Kidney epithelial cell (primary cell): ENCODE measurements at regions not wholly inside any gene's neighbourhood (a gene's known extent, or its start where the extent isn't known, plus 50 kb on each side); places are given as distances from the start of the nearest gene placed in this dataset.

Source experiments
- DNase-seq: peaks from one replicate; pipeline ENCODE4 v3.0.0-alpha.2; 2010; ENCODE audit warnings: low read depth
- H3K27me3 ChIP-seq: 2 replicates; pipeline ENCODE4 v1.6.0; 2011; ENCODE audit warnings: low read length; ENCODE audit not compliant: control insufficient read depth, insufficient read depth
- H3K36me3 ChIP-seq: 2 replicates; pipeline ENCODE4 v1.5.1; 2011; ENCODE audit warnings: low read length; ENCODE audit not compliant: control insufficient read depth, insufficient read depth
- H3K4me3 ChIP-seq: 2 replicates; pipeline ENCODE4 v1.5.1; 2011; ENCODE audit warnings: low read depth, mild to moderate bottlenecking, control low read depth, low read length
- CTCF ChIP-seq: IDR thresholded peaks from 2 replicates; pipeline ENCODE4 v1.5.1; 2011; ENCODE audit warnings: mild to moderate bottlenecking, moderate library complexity, low read length, control low read depth, inconsistent platforms; ENCODE audit not compliant: insufficient read depth, poor library complexity, severe bottlenecking

DNA sequence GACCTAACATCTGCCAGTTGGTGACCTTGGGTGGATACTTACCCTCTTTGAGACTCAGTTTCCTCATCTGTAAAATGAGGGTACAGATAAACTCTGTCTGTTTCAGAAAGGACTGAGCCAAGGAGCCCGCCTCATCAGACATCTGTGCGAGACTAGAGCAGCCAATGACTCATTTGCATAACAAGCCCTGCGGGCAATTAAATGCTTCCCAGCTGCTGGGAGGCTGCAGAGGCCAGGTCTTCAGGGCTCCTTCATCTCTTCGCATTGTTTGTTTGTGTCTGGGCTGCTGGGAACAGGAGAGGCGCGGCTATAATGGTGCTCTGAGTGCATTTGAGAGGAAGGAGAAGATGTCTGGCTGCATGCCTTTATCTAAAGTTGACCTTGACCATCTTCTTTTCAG lies 85.0 kb downstream of the ADRA2C start:
- Histone ChIP-seq H3K4me3 (no peak overlapping the region), H3K27me3 (no peaks in the 10 kb centered on the region), H3K36me3 (no peaks in the 10 kb centered on the region)
- TF ChIP-seq CTCF, result no peak
- DNase-seq, result no peak

DNA sequence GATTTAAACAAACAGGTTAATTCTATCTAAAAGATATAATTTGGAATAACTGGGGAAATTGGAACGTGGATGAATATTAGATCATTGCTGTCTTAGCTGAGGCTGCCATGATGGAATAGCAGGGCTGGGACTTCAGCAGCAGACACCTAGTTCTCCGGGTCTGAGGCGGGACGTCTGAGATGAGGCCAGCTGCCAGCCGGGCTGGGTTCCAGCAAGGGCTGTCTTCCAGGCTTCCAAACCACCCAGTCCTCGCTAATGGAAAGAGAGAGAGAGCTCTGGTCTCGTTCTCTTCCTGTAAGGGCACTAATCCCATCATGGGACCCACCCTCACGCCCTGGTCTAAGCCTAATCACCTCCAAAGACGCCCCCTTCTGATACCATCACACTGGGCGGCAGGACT lies 85.7 kb downstream of the ADRA2C start:
- Histone ChIP-seq H3K27me3 (no peaks in the 10 kb centered on the region), H3K36me3 (no peaks in the 10 kb centered on the region), H3K4me3 (no peak overlapping the region)
- DNase-seq, result no peak
- TF ChIP-seq CTCF, result no peak

DNA sequence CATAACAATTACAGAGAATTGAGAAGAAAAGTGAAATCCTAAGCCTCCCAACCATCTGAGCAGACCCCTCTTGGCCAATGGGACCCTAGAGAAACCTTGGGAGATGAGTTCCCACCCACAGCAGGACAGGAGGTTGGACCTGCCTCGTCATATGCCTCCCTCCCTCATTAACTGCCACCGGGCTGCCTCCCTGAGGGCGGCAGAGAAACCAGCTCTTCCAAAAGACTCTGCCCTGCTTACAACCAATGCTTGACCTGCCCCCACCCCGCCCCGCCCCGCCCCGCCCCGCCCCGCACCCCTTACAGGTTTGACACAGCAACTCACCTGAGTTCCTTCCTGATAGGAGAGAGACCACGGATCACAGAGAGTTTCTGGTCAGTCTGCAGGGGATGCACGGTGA lies 86.1 kb downstream of the ADRA2C start:
- no peak for DNase-seq
- Histone ChIP-seq H3K27me3 (no peaks in the 10 kb centered on the region), H3K36me3 (no peaks in the 10 kb centered on the region), H3K4me3 (no peak overlapping the region)
- TF ChIP-seq CTCF, result no peak

- Histone ChIP-seq H3K27me3 (no peaks in the 10 kb centered on the region), H3K36me3 (no peaks in the 10 kb centered on the region), H3K4me3 (no peak overlapping the region)
- TF ChIP-seq CTCF, result no peak
- no peak for DNase-seq
These were observed 86.5 kb downstream of the ADRA2C start for GRCh38 chr4:3852711-3853110.

GRCh38 chr4:3853388-3854035 lies 87.3 kb downstream of the ADRA2C start:
- no peaks in the 10 kb centered on the region for H3K27me3 ChIP-seq
- no peaks in the 10 kb centered on the region for H3K36me3 ChIP-seq
- no peak overlapping the region for H3K4me3 ChIP-seq
- no peak for DNase-seq
- no peak for TF ChIP-seq CTCF

DNA sequence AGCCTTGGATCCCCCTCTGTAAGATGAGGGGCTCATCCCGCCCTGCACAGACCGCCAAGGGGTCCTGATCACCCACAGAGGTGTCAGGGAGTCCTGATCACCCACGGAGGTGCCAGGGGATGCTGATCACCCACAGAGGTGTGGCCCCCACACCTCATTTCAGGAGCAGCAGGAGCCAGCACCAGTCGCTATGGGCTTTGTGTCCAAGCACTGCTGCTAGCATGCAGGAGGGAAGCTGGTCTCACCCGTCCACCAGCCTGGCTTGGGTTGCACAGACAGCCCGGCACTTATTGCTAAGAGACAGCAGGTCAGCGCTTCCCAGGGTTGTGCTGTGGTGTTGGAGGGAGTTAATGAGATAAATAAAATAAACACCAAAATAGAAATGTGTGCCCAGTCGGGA lies 88.5 kb downstream of the ADRA2C start:
- DNase-seq, result no peak
- Histone ChIP-seq H3K4me3 (no peak overlapping the region), H3K36me3 (no peaks in the 10 kb centered on the region), H3K27me3 (no peaks in the 10 kb centered on the region)
- no peak for TF ChIP-seq CTCF
